Ishikawa (cell line): ENCODE measurements at regions not wholly inside any gene's neighbourhood (a gene's known extent, or its start where the extent isn't known, plus 50 kb on each side); places are given as distances from the start of the nearest gene placed in this dataset.

Experiments used
- CEBPB ChIP-seq: IDR thresholded peaks from 2 replicates; pipeline ENCODE4 v1.6.1; 2012
- CREB1 ChIP-seq: IDR thresholded peaks from 2 replicates; pipeline ENCODE4 v1.6.1; 2012; ENCODE audit warnings: low read depth
- EGR1 ChIP-seq: IDR thresholded peaks from 2 replicates; pipeline ENCODE4 v1.6.1; 2012
- EP300 ChIP-seq: IDR thresholded peaks from 2 replicates; pipeline ENCODE4 v1.6.1; 2012; ENCODE audit warnings: borderline replicate concordance
- FOXM1 ChIP-seq: IDR thresholded peaks from 2 replicates; pipeline ENCODE4 v1.6.1; 2012; ENCODE audit warnings: low read depth, borderline replicate concordance
- MAX ChIP-seq: IDR thresholded peaks from 2 replicates; pipeline ENCODE4 v1.6.1; 2012
- NFIC ChIP-seq: IDR thresholded peaks from 2 replicates; pipeline ENCODE4 v1.6.1; 2012
- RAD21 ChIP-seq: IDR thresholded peaks from 2 replicates; pipeline ENCODE4 v1.6.1; 2012; ENCODE audit warnings: low read depth
- REST ChIP-seq: IDR thresholded peaks from 2 replicates; pipeline ENCODE4 v1.6.1; 2012; ENCODE audit warnings: low read depth, mild to moderate bottlenecking
- TAF1 ChIP-seq: IDR thresholded peaks from 2 replicates; pipeline ENCODE4 v1.6.1; 2012; ENCODE audit warnings: low read depth, mild to moderate bottlenecking
- TCF12 ChIP-seq: IDR thresholded peaks from 2 replicates; pipeline ENCODE4 v1.6.1; 2012; ENCODE audit warnings: low read depth
- TEAD4 ChIP-seq: IDR thresholded peaks from 2 replicates; pipeline ENCODE4 v1.6.1; 2012
- USF1 ChIP-seq: IDR thresholded peaks from 2 replicates; pipeline ENCODE4 v1.6.1; 2012
- YY1 ChIP-seq: IDR thresholded peaks from 2 replicates; pipeline ENCODE4 v1.6.1; 2012; ENCODE audit warnings: low read depth
- ZBTB7A ChIP-seq: IDR thresholded peaks from 2 replicates; pipeline ENCODE4 v1.6.1; 2012; ENCODE audit warnings: low read depth

GRCh38 chr1:74857676-74858075 is 124.7 kb downstream of the TYW3 start:
- no peak for TF ChIP-seq RAD21
- TF ChIP-seq REST: no peak
- TF ChIP-seq TAF1: no peak
- no peak for TF ChIP-seq TCF12
- TF ChIP-seq EGR1: no peak
- no peak for TF ChIP-seq ZBTB7A
- no peak for TF ChIP-seq CEBPB
- TF ChIP-seq MAX: no peak
- TF ChIP-seq YY1: no peak
- no peak for TF ChIP-seq NFIC
- TF ChIP-seq EP300: no peak
- TF ChIP-seq TEAD4: no peak
- TF ChIP-seq CREB1: no peak
- TF ChIP-seq FOXM1: no peak
- TF ChIP-seq USF1: no peak

DNA sequence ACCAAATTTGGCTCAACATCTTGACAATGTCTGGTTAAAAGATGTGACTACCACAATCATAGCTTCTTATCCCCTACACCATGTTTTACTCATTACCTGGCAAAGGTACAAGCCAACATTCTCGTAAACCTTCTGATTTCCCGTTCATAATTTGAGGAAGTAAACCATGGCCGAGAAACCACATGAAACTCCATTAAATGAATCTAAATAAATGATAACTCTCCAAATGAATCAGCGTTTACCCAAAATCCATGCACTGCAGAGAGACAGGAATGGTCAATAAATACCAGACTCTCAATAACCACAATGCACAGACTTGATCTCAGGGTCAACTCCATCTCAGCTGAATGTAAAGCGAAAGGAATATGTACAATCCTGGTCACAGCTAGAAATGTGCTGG is 125.2 kb downstream of the TYW3 start:
- TF ChIP-seq NFIC: no peak
- TF ChIP-seq TEAD4: no peak
- no peak for TF ChIP-seq EGR1
- no peak for TF ChIP-seq FOXM1
- no peak for TF ChIP-seq REST
- TF ChIP-seq USF1: no peak
- TF ChIP-seq EP300: no peak
- TF ChIP-seq YY1: no peak
- no peak for TF ChIP-seq CREB1
- TF ChIP-seq TAF1: no peak
- TF ChIP-seq ZBTB7A: no peak
- TF ChIP-seq RAD21: no peak
- TF ChIP-seq TCF12: no peak
- TF ChIP-seq MAX: no peak
- no peak for TF ChIP-seq CEBPB

DNA sequence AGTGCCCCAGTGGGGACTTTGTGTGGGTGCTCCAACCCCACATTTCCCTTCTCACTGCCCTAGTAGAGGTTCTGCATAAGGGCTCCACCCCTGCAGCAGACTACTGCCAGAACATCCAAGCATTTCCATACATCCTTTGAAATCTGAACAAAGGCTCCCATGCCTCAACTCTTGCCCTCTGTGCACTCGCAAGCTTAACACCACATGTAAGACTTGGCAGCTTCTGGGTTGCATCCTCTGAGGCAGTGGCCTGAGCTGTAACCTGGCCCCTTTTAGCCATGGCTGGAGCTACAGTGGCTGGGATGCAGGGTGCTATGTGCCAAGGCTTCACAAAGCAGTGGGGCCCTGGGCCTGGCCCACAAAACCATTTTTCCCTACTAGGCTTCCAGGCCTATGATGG is 128.9 kb downstream of the TYW3 start:
- TF ChIP-seq NFIC: no peak
- TF ChIP-seq CEBPB: no peak
- no peak for TF ChIP-seq RAD21
- TF ChIP-seq REST: no peak
- TF ChIP-seq TCF12: no peak
- TF ChIP-seq TAF1: no peak
- no peak for TF ChIP-seq YY1
- no peak for TF ChIP-seq ZBTB7A
- TF ChIP-seq EGR1: no peak
- no peak for TF ChIP-seq TEAD4
- no peak for TF ChIP-seq MAX
- no peak for TF ChIP-seq USF1
- no peak for TF ChIP-seq EP300
- no peak for TF ChIP-seq CREB1
- TF ChIP-seq FOXM1: no peak

DNA sequence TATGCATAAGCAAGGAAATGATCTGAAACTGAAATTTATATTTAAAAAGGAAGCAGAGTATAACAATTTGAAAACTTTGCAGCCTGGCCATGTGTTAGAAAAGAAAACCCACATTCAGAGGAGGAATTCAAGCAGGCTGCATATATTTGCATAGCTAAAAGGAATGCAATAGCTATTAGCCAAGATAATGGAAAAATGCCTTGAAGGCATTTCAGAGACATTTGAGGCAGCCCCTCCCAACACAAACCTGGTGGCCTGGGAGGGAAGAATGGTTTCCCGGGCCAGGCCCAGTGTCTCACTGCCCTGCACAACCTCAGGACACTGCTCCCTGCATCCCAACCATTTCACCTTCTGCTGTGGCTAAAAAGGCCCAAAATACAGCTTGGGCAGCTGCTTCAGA is 136.8 kb downstream of the TYW3 start:
- TF ChIP-seq TEAD4: no peak
- no peak for TF ChIP-seq USF1
- TF ChIP-seq RAD21: no peak
- no peak for TF ChIP-seq EP300
- TF ChIP-seq CREB1: no peak
- TF ChIP-seq ZBTB7A: no peak
- no peak for TF ChIP-seq YY1
- TF ChIP-seq TAF1: no peak
- no peak for TF ChIP-seq CEBPB
- TF ChIP-seq NFIC: no peak
- no peak for TF ChIP-seq REST
